MCF 10A (cell line): ENCODE measurements at regions not wholly inside any gene's neighbourhood (a gene's known extent, or its start where the extent isn't known, plus 50 kb on each side); places are given as distances from the start of the nearest gene placed in this dataset.

Experiments used
- BruUV-seq: library from RNA; stranded (reverse); fragments of 400-500 nt; replicated peaks from 2 replicates; lab custom pipeline; 2021; lab: Mats Ljungman, UMichigan
- CTCF ChIA-PET: fragments of 300-600 bp; sonication (Branson Sonifier 250); formaldehyde crosslinking; extraction: SDS; loops from one replicate; lab custom pipeline; 2021; ENCODE audit warnings: antibody characterized with exemption, inconsistent platforms; lab: Yijun Ruan, JAX
- POLR2A ChIA-PET: fragments of 300-600, 350-650 bp; sonication (Branson Sonifier 250); formaldehyde crosslinking; extraction: SDS; loops from one replicate; lab custom pipeline; 2020; ENCODE audit warnings: antibody characterized with exemption, inconsistent platforms; lab: Yijun Ruan, JAX
- DNase-seq: peaks from one replicate; pipeline ENCODE4 v3.0.0-alpha.2; 2018; ENCODE audit not compliant: unreplicated experiment
- H3K27ac Mint-ChIP-seq: one replicate; pipeline ENCODE4 v1.8.0; 2022; ENCODE audit warnings: mild to moderate bottlenecking, low read depth, mixed read lengths; ENCODE audit not compliant: unreplicated experiment
- H3K27me3 Mint-ChIP-seq: one replicate; pipeline ENCODE4 v1.8.0; 2022; ENCODE audit warnings: mixed read lengths; ENCODE audit not compliant: insufficient read depth, unreplicated experiment
- H3K36me3 Mint-ChIP-seq: one replicate; pipeline ENCODE4 v1.8.0; 2022; ENCODE audit warnings: mild to moderate bottlenecking, moderate library complexity, mixed read lengths; ENCODE audit not compliant: insufficient read depth, unreplicated experiment
- H3K4me1 Mint-ChIP-seq: one replicate; pipeline ENCODE4 v1.8.0; 2022; ENCODE audit warnings: mixed read lengths; ENCODE audit not compliant: insufficient read depth, unreplicated experiment
- H3K4me3 Mint-ChIP-seq: one replicate; pipeline ENCODE4 v1.8.0; 2022; ENCODE audit warnings: mild to moderate bottlenecking, moderate library complexity, mixed read lengths; ENCODE audit not compliant: unreplicated experiment
- H3K9me3 Mint-ChIP-seq: one replicate; pipeline ENCODE4 v1.8.0; 2022; ENCODE audit warnings: mixed read lengths; ENCODE audit not compliant: unreplicated experiment
- CTCF ChIP-seq: fragments of 200-600 bp; IDR thresholded peaks from one replicate; pipeline ENCODE4 v1.8.0; 2022; ENCODE audit warnings: antibody characterized with exemption, mild to moderate bottlenecking; ENCODE audit not compliant: unreplicated experiment
- intact Hi-C: fragments of 100-400 bp; cut with micrococcal nuclease; formaldehyde crosslinking; loops from 2 replicates; pipeline ENCODE4 v1.14.1; 2022

- Mint-ChIP-seq H3K27me3 (no peaks in the 10 kb centered on the region), H3K9me3 (no peaks in the 10 kb centered on the region), H3K4me3 (no peak overlapping the region), H3K27ac (peak overlapping the region; percentile 2), H3K36me3 (no peaks in the 10 kb centered on the region), H3K4me1 (peaks cover 30% of the 10 kb centered on the region)
- CTCF ChIA-PET = no interaction called here
- POLR2A ChIA-PET = interaction anchor here (1.6 to 3.7 kb wide), 2 partner anchors 16 to 274 kb away, joined by 8 to 34 read pairs; partner anchors contain the start of gene PLK2
- BruUV-seq = no TSS peak
- TF ChIP-seq CTCF = no peak
- peak; percentile 37 for DNase-seq
- intact Hi-C loops = loop anchor here (10.0 kb wide), 1 partner anchor 691 kb away; no protein-coding TSS in a partner anchor
Observed at GRCh38 chr5:58185801-58186200, 274.1 kb downstream of the PLK2 start.

- no peaks in the 10 kb centered on the region for H3K9me3 Mint-ChIP-seq
- no peaks in the 10 kb centered on the region for H3K36me3 Mint-ChIP-seq
- intact Hi-C loops = loop anchor here (10.0 kb wide), 1 partner anchor 691 kb away; no protein-coding TSS in a partner anchor
- no TSS peak for BruUV-seq
- DNase-seq = no peak
- H3K27me3 Mint-ChIP-seq = no peaks in the 10 kb centered on the region
- no peak overlapping the region for H3K4me3 Mint-ChIP-seq
- H3K4me1 Mint-ChIP-seq = peaks cover 30% of the 10 kb centered on the region
- POLR2A ChIA-PET = interaction anchor here (3.7 kb wide), 1 partner anchor 275 kb away, joined by 34 read pairs; the partner anchor contains the start of gene PLK2
- TF ChIP-seq CTCF = no peak
- CTCF ChIA-PET = no interaction called here
- H3K27ac Mint-ChIP-seq = peak overlapping the region; percentile 2
Observed at GRCh38 chr5:58185397-58185796, 274.5 kb downstream of the PLK2 start.

GRCh38 chr5:58184910-58185309 is 275.0 kb downstream of the PLK2 start:
- intact Hi-C loops = loop anchor here (10.0 kb wide), 1 partner anchor 690 kb away; no protein-coding TSS in a partner anchor
- no peaks in the 10 kb centered on the region for H3K27me3 Mint-ChIP-seq
- DNase-seq = peak; percentile 45
- no peaks in the 10 kb centered on the region for H3K36me3 Mint-ChIP-seq
- H3K27ac Mint-ChIP-seq = peak overlapping the region; percentile 2
- H3K4me3 Mint-ChIP-seq = no peak overlapping the region
- BruUV-seq = no TSS peak
- peaks cover 30% of the 10 kb centered on the region for H3K4me1 Mint-ChIP-seq
- ChIA-PET POLR2A (no interaction called here), CTCF (interaction anchor here (0.6 kb wide), 1 partner anchor 406 kb away, joined by 3 read pairs; no protein-coding TSS in a partner anchor)
- TF ChIP-seq CTCF = no peak
- no peaks in the 10 kb centered on the region for H3K9me3 Mint-ChIP-seq

GRCh38 chr5:58183786-58184085 is 276.1 kb downstream of the PLK2 start:
- TF ChIP-seq CTCF = no peak
- H3K27ac Mint-ChIP-seq = peak overlapping the region; percentile 2
- intact Hi-C loops = loop anchor here (10.0 kb wide), 1 partner anchor 689 kb away; no protein-coding TSS in a partner anchor
- ChIA-PET CTCF (no interaction called here), POLR2A (interaction anchor here (1.0 kb wide), 1 partner anchor 15 kb away, joined by 3 read pairs; no protein-coding TSS in a partner anchor)
- H3K4me3 Mint-ChIP-seq = no peak overlapping the region
- BruUV-seq = no TSS peak
- DNase-seq = no peak
- no peaks in the 10 kb centered on the region for H3K27me3 Mint-ChIP-seq
- peaks cover 30% of the 10 kb centered on the region for H3K4me1 Mint-ChIP-seq
- H3K9me3 Mint-ChIP-seq = no peaks in the 10 kb centered on the region
- no peaks in the 10 kb centered on the region for H3K36me3 Mint-ChIP-seq
